ENCODE measurements at regions not wholly inside any gene's neighbourhood (a gene's known extent, or its start where the extent isn't known, plus 50 kb on each side); places are given as distances from the start of the nearest gene placed in this dataset.

DNA sequence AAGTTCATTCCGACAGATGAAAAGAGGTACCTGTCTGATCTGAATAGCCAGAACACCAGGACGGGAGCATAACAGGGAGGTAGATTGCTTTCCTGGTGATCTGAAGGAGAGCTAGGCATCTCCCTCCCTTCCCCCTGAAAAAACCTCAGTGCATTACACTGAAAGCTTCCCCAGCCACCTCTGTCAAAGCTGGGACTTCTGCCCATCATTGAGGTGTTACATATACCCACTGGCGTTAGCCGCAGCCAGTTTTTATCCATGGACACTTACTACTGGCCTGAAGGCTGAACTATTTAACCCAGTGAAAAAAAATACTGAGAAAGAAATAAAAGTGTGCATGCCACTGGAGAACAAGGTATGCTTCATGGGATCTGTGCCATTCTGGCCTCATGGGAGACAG lies 568.3 kb upstream of the ADAMTS5 start:
- intact Hi-C loops (cut with DNase I), result no loop called here
- no peaks in the 10 kb centered on the region for H3K27me3 ChIP-seq
- no peak for DNase-seq
- TF ChIP-seq, protein P1, sequence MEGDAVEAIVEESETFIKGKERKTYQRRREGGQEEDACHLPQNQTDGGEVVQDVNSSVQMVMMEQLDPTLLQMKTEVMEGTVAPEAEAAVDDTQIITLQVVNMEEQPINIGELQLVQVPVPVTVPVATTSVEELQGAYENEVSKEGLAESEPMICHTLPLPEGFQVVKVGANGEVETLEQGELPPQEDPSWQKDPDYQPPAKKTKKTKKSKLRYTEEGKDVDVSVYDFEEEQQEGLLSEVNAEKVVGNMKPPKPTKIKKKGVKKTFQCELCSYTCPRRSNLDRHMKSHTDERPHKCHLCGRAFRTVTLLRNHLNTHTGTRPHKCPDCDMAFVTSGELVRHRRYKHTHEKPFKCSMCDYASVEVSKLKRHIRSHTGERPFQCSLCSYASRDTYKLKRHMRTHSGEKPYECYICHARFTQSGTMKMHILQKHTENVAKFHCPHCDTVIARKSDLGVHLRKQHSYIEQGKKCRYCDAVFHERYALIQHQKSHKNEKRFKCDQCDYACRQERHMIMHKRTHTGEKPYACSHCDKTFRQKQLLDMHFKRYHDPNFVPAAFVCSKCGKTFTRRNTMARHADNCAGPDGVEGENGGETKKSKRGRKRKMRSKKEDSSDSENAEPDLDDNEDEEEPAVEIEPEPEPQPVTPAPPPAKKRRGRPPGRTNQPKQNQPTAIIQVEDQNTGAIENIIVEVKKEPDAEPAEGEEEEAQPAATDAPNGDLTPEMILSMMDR (IDR thresholded peaks at IDR 0.05), result no peak
- no peaks in the 10 kb centered on the region for H3K9me3 ChIP-seq
- H3K27ac ChIP-seq, result no peak overlapping the region
- no peak for ATAC-seq
- no peaks in the 10 kb centered on the region for H3K4me1 ChIP-seq
- H3K36me3 ChIP-seq, result no peaks in the 10 kb centered on the region
- no peak overlapping the region for H3K4me3 ChIP-seq

DNA sequence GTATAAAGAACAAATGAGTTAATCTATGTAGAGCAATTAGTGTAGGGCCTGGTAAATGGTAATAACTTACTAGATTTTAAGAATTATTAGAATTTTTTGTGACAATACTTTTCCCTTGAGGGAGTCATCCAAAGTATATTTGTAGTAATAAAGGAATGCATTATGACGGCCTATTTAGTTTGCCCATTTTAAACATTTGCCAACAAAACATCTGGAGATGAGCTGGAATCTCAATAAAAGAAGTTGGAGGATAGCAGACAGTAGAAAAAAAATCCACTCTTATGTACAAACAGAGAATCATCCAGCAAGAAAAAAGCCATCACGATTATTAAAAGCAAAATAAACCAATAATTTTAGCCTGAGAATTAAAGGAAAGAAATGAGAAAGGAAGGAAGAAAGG lies 567.3 kb upstream of the ADAMTS5 start:
- ATAC-seq, result no peak

DNA sequence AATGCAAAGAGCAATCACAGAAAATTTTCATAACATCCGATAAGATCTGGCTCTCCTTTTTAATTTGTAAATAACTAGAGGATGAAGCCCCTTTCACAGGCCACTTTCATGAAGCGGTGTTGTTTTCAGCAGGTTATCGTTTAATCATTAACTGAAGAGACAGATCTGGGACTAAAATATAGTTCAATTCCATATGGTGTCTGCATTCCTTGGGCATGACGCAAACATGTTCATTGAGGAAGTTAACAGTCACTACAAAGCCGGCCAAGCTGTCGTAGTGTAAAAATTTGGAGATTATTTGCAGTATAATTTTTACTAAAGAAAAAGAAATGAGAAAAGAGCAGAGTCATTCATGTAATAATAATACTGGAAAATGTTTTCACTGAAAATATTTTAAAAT lies 565.2 kb upstream of the ADAMTS5 start:
- DNase-seq (peak in 1 of 4 donors; percentile 40), ATAC-seq (no peak)
- Histone ChIP-seq H3K4me3 (no peak overlapping the region), H3K9me3 (no peaks in the 10 kb centered on the region), H3K27me3 (no peaks in the 10 kb centered on the region), H3K27ac (no peak overlapping the region), H3K36me3 (no peaks in the 10 kb centered on the region), H3K4me1 (no peaks in the 10 kb centered on the region)
- TF ChIP-seq, protein P1 (IDR thresholded peaks at IDR 0.05), result no peak
- intact Hi-C loops (cut with DNase I), result no loop called here

More for the DNA sequence above, 567.3 kb upstream of the ADAMTS5 start:
- no peaks in the 10 kb centered on the region for H3K9me3 ChIP-seq
- no peak overlapping the region for H3K4me3 ChIP-seq
- intact Hi-C loops (cut with DNase I), result no loop called here
- TF ChIP-seq, protein P1 (IDR thresholded peaks at IDR 0.05), result no peak
- no peaks in the 10 kb centered on the region for H3K27me3 ChIP-seq
- H3K4me1 ChIP-seq, result no peaks in the 10 kb centered on the region
- H3K36me3 ChIP-seq, result no peaks in the 10 kb centered on the region
- no peak for DNase-seq
- no peak overlapping the region for H3K27ac ChIP-seq

DNA sequence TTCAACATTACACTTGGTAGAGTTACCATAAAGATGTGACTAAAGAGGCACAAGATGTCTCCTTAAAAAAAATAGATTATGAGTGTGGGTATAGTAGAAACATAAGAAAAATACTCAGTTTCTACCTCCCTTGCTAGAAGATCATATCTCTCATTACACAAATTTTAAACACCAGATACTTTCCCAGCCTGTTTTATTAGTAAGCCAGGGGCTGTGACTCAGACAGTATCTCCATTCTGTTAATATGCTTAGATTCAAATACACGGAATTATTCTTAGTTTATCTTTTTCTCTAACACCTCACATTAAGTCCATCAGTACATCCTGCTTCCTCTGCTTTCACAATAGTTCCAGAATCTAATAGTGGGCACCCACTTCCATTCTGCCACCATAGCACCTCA lies 561.8 kb upstream of the ADAMTS5 start:
- intact Hi-C loops (cut with DNase I), result no loop called here
- DNase-seq (no peak), ATAC-seq (no peak)
- TF ChIP-seq, protein P1 (IDR thresholded peaks at IDR 0.05), result no peak
- Histone ChIP-seq H3K9me3 (no peaks in the 10 kb centered on the region), H3K4me1 (no peaks in the 10 kb centered on the region), H3K27me3 (no peaks in the 10 kb centered on the region), H3K36me3 (no peaks in the 10 kb centered on the region), H3K27ac (no peak overlapping the region), H3K4me3 (no peak overlapping the region)

DNA sequence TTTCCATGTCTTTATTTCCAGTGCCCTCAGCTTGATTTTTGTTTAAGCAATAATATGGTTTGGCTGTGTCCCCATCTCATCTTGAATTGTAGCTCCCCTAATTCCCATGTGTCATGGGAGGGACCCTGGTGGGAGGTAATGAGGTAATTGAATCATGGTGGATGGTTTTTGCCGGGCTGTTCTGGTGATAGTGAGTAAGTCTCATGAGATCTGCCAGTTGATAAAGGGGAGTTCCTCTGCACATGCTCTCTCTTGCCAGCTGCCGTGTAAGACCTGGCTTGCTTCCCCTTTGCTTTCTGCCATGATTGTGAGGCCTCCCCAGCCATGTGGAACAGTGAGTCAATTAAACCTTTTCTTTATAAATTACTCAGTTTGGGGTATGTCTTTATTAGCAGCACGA lies 559.6 kb upstream of the ADAMTS5 start:
- Histone ChIP-seq H3K36me3 (no peaks in the 10 kb centered on the region), H3K9me3 (peaks cover 0 to 11% of the 10 kb centered on the region in 2 donors), H3K4me3 (no peak overlapping the region), H3K4me1 (no peaks in the 10 kb centered on the region), H3K27ac (no peak overlapping the region), H3K27me3 (no peaks in the 10 kb centered on the region)
- no peak for ATAC-seq
- no peak for DNase-seq
- TF ChIP-seq, protein P1 (IDR thresholded peaks at IDR 0.05), result no peak
- intact Hi-C loops (cut with DNase I), result no loop called here

Measured in left lung (tissue), 4 donors.